ENCODE measurements at regions not wholly inside any gene's neighbourhood (a gene's known extent, or its start where the extent isn't known, plus 50 kb on each side); places are given as distances from the start of the nearest gene placed in this dataset.

DNA sequence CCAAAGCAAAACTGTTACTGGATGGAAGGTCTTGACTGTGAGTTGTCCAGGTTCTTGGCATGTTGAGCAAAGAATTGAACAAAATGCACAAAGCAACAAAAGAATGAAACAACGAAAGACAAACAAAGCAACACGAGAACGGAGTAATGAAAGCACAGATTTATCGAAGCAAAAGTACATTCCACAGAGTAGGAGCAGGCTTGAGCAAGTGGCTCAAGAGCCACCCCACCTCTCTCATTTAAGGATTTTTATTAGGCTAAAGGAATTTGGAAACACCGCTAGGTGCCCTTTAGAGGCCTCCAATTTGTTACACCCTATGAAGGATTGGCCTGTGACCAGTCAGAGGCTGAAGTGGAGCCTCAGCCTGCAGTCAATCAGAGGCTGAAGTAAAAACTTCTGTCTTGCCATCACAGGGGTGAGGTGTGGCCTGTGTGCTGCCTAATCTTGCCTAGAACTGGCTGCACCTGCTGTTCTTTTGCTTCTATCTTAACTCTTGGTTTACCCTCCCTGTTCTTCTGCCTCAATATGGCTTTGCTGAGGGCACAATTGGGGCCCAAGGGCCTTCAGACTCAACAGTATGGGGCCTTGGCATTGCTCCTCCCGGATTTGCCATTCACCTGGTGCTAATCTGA lies 59.4 kb upstream of the FTH1 start:
- DNase-seq = no peak

DNA sequence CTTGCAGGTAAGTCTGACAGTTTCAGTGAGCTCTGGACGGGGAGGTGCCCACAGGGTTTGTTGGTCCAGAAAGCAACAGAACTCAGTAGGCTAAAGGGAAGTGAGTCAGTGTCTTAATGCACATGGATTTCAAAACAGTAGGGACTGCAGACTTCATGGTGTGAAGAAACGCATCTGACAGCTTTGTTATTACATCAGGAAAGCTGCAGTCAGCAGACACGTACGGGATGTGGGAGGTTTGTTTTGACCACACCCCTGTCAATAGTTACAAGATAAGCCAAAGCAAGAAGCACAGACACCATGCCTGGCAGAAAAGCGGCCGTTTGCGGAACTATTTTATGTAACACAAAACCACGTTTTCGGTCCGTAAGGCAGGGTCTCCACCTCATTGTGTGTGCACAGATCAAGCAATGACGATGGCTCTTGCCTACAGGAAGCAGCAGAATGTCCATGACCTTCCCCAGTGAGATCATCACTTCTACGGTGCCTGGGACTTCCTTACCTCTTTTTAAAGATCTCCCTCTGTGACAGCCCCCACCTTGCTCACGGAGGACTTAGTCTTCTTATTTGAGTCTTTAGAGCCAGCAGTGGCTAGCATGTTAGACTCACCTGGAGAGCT lies 58.2 kb upstream of the FTH1 start:
- DNase-seq = no peak

DNA sequence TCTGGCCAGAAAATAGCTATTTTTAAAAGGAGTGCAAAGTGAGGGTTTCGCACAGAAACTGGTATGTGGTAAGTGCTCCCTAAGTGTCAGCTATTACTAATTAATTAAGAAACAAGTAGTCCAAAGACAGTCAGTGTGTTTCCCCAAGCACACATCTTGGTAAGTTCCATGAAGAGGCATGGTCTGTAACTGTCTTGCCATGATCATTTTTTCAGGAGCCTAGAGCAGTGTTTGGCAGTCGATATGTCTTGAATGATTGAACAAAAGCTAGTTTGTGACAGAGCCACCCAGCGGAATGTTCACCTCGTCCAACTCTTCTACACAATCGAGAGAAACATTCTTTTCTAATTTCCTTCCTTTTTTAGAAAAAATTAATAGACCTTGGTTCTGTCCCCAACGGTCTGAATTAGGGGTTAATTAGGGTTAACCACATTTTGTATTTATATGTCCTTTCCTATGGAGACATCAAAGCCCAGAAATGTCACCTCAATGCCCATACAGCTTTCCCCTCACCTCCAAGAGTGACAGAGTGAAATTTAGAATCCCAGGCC lies 57.6 kb upstream of the FTH1 start:
- DNase-seq = no peak

DNA sequence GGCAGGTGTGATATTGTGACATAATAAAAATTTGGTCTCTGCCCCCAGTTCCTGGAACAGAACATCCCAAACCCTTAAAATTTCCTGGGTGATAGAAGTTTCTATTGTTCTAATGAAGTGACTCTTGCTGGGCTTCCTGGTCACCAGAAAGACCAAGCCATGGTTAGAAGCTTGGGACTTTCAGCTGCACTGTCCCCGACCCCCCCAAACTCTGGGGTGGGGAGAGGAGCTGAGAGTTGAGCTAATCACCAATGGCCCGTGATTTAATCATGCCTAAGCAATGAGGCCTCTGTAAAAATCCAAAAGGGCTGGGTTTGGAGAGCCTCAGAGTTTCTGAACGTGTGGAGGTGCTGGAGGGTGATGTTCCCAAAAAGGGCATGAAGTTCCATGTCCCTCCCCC lies 54.8 kb upstream of the FTH1 start:
- DNase-seq = no peak

DNA sequence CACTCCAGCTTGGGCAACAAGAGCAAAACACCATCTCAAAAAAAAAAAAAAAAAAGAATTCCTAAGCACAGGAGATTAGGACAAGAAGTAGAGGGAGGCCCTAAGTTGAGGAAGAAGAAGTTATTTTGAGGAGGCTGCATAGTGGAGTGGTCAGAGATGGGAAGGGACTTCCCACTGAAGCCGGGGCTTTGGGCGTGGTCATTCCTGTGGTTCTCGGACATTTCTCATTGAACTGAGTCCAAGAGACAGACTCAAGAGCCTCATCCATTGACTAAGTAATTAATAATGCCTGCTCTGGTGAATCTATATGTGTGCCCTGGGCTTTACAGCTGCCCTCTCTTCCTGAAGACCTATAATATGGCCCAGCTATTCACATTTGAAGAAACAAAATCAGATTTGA lies 53.2 kb upstream of the FTH1 start:
- DNase-seq = no peak

DNA sequence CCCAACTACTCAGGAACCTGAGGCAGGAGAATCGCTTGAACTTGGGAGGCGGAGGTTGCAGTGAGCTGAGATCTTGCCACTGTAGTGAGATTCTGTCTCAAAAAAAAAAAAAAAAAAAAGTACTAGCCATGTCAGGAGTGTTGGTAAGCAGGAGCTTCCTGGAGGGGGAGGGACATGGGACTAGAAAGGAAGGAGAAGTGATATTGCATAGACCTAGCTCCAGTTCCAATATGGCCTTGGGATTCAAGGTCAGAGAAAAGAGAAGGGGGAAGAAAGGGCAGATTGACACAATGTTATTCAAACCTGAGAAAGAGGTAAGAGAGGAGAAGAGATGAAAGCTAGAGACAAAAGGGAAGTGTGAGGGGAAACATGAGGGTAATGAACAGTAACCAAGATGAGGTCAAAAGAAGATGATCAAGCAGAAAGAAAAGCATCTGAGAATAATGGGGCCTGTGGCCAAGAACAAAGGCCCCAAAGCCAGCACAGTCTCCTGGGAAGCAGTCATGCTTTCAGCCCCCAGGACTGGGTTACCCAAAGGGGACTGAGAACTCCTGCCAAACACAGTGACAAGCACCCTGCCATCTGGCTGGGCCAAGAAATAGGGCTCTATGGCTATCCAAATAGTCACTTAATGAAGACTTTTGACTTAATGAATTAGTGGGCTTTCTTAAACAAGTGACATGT lies 51.7 kb upstream of the FTH1 start:
- DNase-seq = no peak

DNA sequence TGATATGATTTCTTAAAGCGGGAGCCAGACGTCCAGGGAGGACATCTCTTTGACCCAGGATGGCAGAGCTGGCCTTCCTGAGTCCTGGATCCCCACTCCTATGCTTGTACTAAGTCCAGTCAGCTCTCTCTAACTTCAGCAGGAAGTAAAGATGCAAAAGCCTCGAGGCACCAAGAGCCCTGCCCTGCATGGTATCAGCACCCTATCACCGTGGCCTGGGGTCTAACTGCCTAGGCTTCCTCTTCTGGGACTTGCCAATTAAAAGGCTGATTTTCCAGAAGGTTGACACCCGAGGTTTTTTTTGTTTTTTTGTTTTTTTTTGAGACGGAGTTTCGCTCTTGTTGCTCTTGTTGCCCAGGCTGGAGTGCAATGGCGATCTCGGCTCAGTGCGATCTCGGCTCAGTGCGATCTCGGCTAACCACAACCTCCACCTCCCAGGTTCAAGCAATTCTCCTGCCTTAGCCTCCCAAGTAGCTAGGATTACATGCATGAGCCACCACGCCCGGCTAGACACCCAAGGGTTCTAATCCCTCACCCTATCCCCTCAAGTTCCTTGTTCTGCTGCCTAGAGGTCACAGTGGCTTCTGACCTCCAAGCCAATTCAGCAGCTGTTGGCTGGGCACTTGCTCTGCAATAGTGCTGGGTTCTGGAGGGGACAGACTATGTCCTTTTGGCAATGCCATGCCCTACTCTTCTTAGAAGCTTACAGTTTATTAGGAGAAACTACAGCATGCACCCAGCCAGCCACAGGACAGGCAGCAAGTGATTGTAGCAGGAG lies 50.6 kb upstream of the FTH1 start:
- no peak for DNase-seq
